HL-60 (cell line): ENCODE measurements at regions not wholly inside any gene's neighbourhood (a gene's known extent, or its start where the extent isn't known, plus 50 kb on each side); places are given as distances from the start of the nearest gene placed in this dataset.

Source experiments
- DNase-seq, 2 experiments: peaks; one replicate each; pipeline ENCODE4 v3.0.0-alpha.2; 2010 to 2020; ENCODE audit warnings: low read depth in 1 of 2, low spot score in 1 of 2
- H3K27ac ChIP-seq: fragments of 250-450 bp; sonication (Bioruptor Pico); replicated peaks from 2 replicates; pipeline ENCODE4 v1.5.1; 2020; ENCODE audit warnings: mild to moderate bottlenecking, moderate library complexity
- H3K27me3 ChIP-seq: fragments of 250-450 bp; sonication (Bioruptor Pico); 2 replicates; pipeline ENCODE4 v1.5.1; 2021; ENCODE audit warnings: mild to moderate bottlenecking, moderate library complexity; ENCODE audit not compliant: insufficient read depth, poor library complexity, severe bottlenecking
- H3K4me3 ChIP-seq: replicated peaks from 2 replicates; pipeline ENCODE4 v1.5.1; 2011; ENCODE audit warnings: mild to moderate bottlenecking, control low read depth, low read length; ENCODE audit not compliant: insufficient read depth
- GABPA ChIP-seq: IDR thresholded peaks from 2 replicates; pipeline ENCODE4 v1.6.1; 2012; ENCODE audit warnings: low read depth
- REST ChIP-seq: IDR thresholded peaks from 2 replicates; pipeline ENCODE4 v1.6.1; 2012; ENCODE audit warnings: low read depth; ENCODE audit not compliant: insufficient replicate concordance

- no peak for DNase-seq
- H3K4me3 ChIP-seq = no peak overlapping the region
- no peaks in the 10 kb centered on the region for H3K27me3 ChIP-seq
- TF ChIP-seq REST (peak; percentile 64), GABPA (no peak)
- no peak overlapping the region for H3K27ac ChIP-seq
Measured at GRCh38 chrX:131146702-131147101, 88.6 kb downstream of the ARHGAP36 start.
